EL (cell line): ENCODE measurements at regions not wholly inside any gene's neighbourhood (a gene's known extent, or its start where the extent isn't known, plus 50 kb on each side); places are given as distances from the start of the nearest gene placed in this dataset.

Experiments used
- DNase-seq: peaks from one replicate; pipeline ENCODE4 v3.0.0-alpha.2; 2016

GRCh38 chr11:122165607-122166371 is 49.8 kb upstream of the BLID start:
- DNase-seq = no peak
